Stimulated activated CD4-positive, alpha-beta T cell treated with anti-CD3 and anti-CD28 coated beads, Interleukin-2, amount 100 ng/mL, for 4 hours (primary cell): ENCODE measurements at regions not wholly inside any gene's neighbourhood (a gene's known extent, or its start where the extent isn't known, plus 50 kb on each side); places are given as distances from the start of the nearest gene placed in this dataset.

ENCODE experiments used
- DNase-seq: peaks from one replicate; pipeline ENCODE4 v3.0.0-alpha.2; 2020; ENCODE audit warnings: low read depth

DNA sequence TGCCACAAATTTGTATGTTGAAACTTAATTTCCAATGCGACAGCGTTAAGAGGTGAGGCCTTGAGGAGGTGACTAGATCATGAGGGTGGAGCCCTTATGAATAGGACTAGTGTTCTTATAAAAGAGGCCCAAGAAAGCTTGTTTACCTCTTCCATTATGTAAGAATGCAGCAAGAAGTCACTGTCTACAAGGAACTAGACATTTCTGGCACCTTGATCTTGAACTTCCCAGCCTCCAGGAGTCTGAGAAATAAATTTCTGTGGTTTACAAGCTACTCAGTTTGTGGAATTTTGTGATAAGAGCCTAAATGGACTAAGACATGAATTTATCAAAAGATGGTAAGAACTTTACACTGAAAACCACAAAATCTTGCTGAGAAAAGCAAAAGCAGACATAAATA is 173.6 kb upstream of the SGK1 start:
- no peak for DNase-seq

DNA sequence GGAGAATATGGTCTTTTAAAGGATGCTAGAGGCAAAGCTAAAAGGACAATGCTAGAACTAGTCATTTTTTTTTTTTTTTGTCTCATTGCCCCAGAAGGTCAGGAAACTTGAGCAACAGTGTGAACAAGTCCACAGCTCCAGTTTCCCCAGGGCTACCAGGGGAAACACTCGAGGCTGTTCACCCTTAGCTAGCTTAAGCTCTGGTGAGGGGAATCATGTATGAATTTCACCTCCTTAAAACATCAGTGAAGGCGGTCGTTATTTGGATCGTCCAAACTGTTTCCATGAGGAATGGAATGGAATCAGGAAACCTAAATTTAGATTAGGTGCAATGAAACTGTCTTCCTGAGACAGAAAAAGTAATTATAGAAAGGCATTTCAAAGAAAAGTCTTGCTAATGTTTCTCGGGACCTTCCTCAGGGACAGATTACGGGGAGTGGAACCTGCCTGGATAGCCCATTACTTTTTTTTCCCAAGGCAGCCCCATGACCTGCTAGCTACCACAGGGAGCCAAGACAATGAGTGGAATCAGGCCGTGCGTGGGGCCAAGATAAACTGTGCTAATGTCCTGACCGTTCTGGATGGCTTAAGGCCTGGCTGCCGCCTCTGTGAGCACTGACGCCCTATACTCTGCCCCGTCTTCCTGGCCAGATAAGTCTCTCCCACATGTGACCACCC is 164.8 kb upstream of the SGK1 start:
- DNase-seq: no peak

- no peak for DNase-seq
Measured at GRCh38 chr6:134481966-134482365, 164.1 kb upstream of the SGK1 start.

DNA sequence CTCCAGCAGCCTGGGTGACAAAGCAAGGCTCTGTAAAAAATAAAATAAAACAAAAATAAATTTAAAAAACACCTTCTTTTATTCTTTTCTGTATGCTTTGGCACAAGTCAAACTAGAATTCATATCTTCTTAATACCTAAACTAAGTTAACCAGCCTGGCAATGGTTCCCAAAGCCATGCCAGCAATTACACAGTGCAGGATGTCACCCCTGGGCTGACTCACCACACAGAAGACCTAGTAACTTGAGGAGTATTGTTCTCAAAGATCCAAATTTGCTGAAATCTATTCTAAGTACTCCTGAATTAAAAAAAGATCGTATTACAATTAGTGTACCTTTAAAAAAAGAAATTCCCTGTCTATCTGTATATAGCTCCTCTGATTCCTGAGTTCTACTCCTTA is 162.7 kb upstream of the SGK1 start:
- no peak for DNase-seq

DNA sequence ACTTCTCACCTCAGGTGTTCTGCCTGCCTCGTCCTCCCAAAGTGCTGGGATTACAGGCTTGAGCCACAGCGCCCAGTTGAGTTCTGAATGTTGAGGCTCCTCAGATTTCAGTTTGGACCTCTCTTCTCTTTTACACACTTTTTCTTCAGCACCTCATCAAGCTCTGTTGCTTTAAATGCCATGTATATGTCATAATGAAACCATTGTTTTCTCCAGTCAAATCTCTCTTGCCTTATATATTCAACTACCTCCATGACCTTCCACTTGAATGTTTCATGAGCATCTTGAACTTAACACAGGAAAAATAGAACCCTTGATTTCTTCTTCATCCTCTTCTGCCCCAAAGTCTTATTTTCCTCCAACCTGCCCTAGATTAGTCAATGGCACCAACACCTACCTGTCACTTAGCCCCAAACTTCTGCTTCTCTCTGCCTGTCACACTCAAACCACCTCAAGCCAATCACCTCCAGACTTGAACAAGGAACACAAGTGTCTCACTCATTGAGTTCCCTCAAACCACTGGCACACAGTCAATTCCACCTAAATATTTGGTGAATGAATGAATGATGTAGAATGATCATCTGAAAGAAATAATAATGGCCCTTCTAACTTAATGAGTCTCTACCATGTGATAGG is 161.0 kb upstream of the SGK1 start:
- DNase-seq: no peak

- DNase-seq: no peak
Measured at GRCh38 chr6:134477991-134478635, 160.2 kb upstream of the SGK1 start.

- DNase-seq: no peak
Measured at GRCh38 chr6:134474955-134475354, 157.0 kb upstream of the SGK1 start.

- DNase-seq: no peak
Measured at GRCh38 chr6:134472661-134473060, 154.7 kb upstream of the SGK1 start.

DNA sequence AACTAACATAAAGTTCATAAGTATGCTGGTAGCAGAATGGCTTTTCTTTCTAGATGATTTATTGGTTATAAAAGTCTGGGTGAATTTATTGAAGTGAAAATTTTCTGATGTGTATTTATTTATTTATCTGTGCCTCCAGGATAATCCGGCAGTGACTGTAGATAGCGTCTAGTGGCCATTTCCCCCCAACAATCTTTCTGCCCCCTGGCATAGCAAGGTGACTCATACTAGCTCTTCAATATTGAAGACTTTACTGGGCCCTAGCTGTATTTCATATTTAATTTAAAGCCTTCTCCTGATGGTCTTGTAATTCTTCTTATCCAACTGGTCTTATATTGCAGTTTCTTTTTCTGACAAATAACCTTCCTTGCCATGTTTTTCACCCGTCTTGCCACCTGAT is 154.1 kb upstream of the SGK1 start:
- DNase-seq: no peak

DNA sequence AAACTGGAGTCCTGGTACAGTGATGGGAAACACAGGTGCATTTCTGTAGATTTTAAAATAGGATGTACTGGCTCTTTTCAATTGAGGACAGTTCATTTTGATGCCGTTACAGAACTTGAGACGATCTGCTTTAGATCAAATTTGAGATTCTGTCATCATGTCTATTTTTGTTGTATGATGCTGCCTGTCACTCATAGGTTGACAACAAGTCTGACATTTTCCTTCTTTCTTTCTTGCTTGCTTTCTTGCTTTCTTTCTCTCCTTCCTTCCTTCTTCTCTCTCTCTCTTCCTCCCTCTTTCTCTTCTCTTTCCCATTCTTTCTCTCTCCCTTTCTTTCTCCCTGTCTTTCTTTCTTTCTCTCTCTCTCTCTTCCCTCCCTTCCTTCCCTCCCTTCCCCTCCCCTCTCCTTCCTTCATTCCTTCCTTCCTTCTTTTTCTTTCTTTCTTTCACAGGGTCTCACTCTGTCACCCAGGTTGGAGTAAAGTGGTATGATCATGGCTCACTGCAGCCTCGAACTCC is 152.6 kb upstream of the SGK1 start:
- DNase-seq: no peak

GRCh38 chr6:134469702-134470456 is 152.0 kb upstream of the SGK1 start:
- no peak for DNase-seq

DNA sequence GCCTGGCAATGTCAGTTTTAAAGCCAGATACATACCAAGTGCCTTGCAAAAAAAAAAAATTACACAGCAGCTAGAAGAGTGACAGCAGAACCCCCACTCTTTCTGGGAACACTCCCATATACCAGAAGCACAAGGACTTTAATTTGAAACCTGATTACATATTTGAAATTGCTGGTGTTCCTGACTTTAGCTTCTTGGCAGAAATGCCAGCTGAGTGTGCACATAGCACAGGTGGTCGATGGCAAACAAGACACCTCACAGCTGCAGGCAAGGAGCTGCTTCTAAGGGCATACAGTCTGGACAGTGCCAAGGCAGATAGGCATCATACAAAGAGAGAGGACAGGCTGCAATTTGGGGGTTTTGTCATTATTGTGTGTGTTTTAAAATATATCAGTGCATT is 150.7 kb upstream of the SGK1 start:
- no peak for DNase-seq

DNA sequence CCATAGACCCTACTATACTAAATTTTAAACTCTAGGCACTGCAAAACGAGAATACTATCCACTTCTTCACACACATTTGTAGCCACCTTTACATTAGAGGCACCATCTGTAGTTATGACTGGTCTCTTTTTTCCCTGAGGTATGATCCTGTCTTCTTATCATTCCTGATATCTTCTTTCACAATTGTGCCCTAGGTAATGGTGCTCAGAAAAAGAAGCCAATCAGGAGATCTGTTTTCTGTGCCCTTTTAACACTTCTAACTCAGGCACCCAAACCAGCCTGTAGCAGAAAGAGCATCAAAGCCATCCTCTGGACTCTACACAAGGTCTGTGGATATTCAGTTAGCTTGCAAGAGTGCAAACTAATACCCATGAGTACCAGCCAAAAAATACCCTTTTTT is 149.7 kb upstream of the SGK1 start:
- no peak for DNase-seq

GRCh38 chr6:134466771-134467525 is 149.0 kb upstream of the SGK1 start:
- DNase-seq: no peak

GRCh38 chr6:134464690-134465411 is 146.9 kb upstream of the SGK1 start:
- no peak for DNase-seq

DNA sequence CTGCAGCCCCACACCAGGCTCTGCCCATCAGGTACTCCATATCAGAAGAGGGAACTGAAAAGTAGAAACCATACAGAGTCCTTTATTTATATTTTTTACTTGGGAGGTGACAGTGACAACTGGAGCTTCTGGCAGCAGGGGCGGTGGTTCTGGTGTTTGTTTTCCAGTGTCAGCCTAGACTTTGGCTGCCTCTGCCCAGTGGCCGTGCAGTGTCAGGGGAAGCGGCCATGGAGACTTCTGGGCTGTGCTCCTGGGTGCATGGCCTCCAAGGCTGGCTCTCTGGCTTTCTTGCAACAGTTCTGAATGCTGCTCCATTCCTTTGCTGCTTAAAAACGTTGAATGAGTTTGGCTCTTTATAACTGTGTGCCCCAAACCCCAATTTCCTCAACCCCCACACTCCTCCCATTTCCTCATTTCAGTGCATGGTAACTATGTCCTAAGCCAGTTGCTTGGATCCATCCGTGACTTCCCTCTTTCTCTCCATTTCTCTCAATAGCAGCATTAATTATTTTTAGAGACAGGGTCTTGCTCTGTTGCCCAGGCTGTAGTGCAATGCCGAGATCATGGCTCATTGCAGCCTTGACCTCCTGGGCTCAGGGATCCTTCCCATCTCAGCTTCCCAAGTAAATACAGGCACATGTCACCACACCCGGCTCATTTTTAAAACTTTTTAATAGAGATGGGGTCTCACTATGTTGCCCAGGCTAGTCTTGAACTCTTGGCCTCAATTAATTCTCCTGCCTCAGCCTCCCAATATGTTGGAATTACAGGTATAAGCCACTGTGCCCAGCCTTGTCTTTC is 141.1 kb upstream of the SGK1 start:
- no peak for DNase-seq

DNA sequence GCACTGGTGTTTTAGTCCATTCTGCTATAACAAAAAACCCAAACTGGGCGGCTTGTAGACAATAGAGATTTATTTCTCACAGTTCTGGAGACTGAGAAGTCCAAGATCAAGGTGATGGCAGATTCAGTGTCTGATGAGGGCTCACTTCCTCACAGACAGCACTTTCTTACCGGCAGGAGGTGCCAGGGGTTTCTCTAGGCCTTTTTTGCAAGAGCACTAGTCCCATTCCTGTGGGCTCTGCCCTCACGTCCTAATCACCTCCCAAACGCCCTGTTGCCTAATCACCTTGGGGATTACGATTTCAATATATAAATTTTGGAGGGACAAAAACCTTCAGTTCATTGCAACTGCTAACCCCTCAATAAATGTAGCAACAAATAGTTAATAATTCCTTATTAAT is 140.0 kb upstream of the SGK1 start:
- no peak for DNase-seq

DNA sequence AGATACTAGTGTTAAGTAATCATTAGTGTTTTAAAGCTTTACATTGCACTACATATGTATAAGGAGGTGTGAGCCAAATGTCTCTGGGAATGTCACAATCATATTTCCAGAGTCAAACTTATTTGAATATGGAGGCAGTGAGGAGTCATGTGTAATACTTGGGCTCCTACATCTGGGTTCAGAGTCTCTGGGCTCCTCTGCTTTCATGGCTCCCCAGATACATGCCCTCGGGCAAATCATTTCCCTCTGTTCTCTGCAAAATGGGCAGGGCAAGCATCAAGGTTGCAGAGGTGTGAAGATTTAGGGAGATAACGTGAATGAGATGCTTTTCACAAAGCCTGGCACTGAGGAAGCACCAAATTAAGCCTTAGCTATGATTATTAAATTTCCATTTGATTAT is 138.3 kb upstream of the SGK1 start:
- DNase-seq: no peak

GRCh38 chr6:134455319-134455718 is 137.4 kb upstream of the SGK1 start:
- no peak for DNase-seq

DNA sequence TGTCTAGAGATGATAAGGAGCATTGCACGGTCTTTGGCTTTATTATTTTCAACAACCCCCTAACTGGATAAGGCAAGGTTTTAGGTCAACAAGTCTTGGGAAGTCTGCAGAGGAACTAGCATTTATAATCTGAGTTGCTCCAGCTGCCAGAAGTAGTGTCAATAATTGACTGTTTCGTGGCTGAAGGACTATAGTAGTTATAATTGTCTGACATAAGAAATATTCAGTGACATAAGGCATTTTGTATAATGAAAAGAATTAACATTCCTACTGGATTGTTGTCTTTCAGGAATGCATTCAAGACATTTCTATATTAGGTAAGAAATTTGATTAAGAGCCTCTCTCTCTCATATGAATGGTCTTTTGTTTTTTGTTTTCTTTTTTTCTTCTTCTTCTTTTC is 136.9 kb upstream of the SGK1 start:
- DNase-seq: no peak
